Liver (tissue), 8 donors: ENCODE measurements at regions not wholly inside any gene's neighbourhood (a gene's known extent, or its start where the extent isn't known, plus 50 kb on each side); places are given as distances from the start of the nearest gene placed in this dataset.
A peak's percentile ranks its signal among the peaks of the same experiment; 100 is the strongest.

ENCODE experiments used
- DNase-seq: peaks from one replicate; pipeline ENCODE4 v3.0.0-alpha.2; 2017; ENCODE audit warnings: low spot score
- H3K27ac ChIP-seq, 2 donors: one replicate each; pipeline ENCODE4 v1.7.0; 2013; ENCODE audit warnings: inconsistent platforms in 2 of 2, low read length in 2 of 2, control low read depth in 1 of 2, low read depth in 1 of 2, mild to moderate bottlenecking in 1 of 2
- H3K27me3 ChIP-seq, 4 donors: one replicate each; pipeline versions ENCODE4 v1.6.1 to v1.7.0; 2013; ENCODE audit warnings: low read length in 3 of 4, inconsistent platforms in 1 of 4, mild to moderate bottlenecking in 1 of 4, moderate library complexity in 1 of 4; ENCODE audit not compliant: control insufficient read depth in 4 of 4, insufficient read depth in 4 of 4
- H3K36me3 ChIP-seq, 4 donors: one replicate each; pipeline versions ENCODE4 v1.6.1 to v1.7.0; 2013; ENCODE audit warnings: low read length in 3 of 4, mild to moderate bottlenecking in 3 of 4, low read depth in 1 of 4, moderate library complexity in 1 of 4; ENCODE audit not compliant: control insufficient read depth in 4 of 4, insufficient read depth in 3 of 4
- H3K4me1 ChIP-seq, 4 donors: one replicate each; pipeline versions ENCODE4 v1.6.1 to v1.7.0; 2013; ENCODE audit warnings: low read length in 3 of 4, mild to moderate bottlenecking in 3 of 4, moderate library complexity in 1 of 4; ENCODE audit not compliant: control insufficient read depth in 4 of 4, insufficient read depth in 4 of 4
- H3K4me3 ChIP-seq, 3 donors: one replicate each; pipeline versions ENCODE4 v1.6.1 to v1.7.0; 2013; ENCODE audit warnings: low read length in 3 of 3, control low read depth in 1 of 3, low read depth in 1 of 3, mild to moderate bottlenecking in 1 of 3
- H3K9ac ChIP-seq, 2 donors: one replicate each; pipeline ENCODE4 v1.7.0; 2013; ENCODE audit warnings: low read length in 2 of 2, mild to moderate bottlenecking in 2 of 2, moderate library complexity in 2 of 2, control low read depth in 1 of 2, low read depth in 1 of 2
- H3K9me3 ChIP-seq, 4 donors: one replicate each; pipeline versions ENCODE4 v1.6.1 to v1.7.0; 2013; ENCODE audit warnings: low read length in 3 of 4; ENCODE audit not compliant: control insufficient read depth in 4 of 4
- CTCF ChIP-seq: fragments of 150-350 bp; IDR thresholded peaks from 2 replicates; pipeline ENCODE4 v1.5.1; 2017; ENCODE audit warnings: improper control_type of control experiment, low read depth, low read length; ENCODE audit not compliant: missing input control
- EGR1 ChIP-seq, 2 donors: IDR thresholded peaks; 2 replicates each; pipeline ENCODE4 v1.6.1; 2016 to 2018; ENCODE audit warnings: antibody characterized with exemption in 2 of 2, low read depth in 2 of 2
- FOXA1 ChIP-seq: IDR thresholded peaks from 2 replicates; pipeline ENCODE4 v1.6.1; 2016; ENCODE audit warnings: antibody characterized with exemption
- FOXA2 ChIP-seq: IDR thresholded peaks from 2 replicates; pipeline ENCODE4 v1.6.1; 2016; ENCODE audit warnings: antibody characterized with exemption
- GABPA ChIP-seq, 2 donors: IDR thresholded peaks in 1 of 2; conservative IDR thresholded peaks in 1 of 2; 2 replicates each; pipeline ENCODE4 v1.6.1; 2016; ENCODE audit warnings: antibody characterized with exemption in 2 of 2, mild to moderate bottlenecking in 1 of 2, moderate library complexity in 1 of 2
- HNF4G ChIP-seq: IDR thresholded peaks from 2 replicates; pipeline ENCODE4 v1.6.1; 2016; ENCODE audit warnings: antibody characterized with exemption
- JUND ChIP-seq, 2 donors: IDR thresholded peaks; 2 replicates each; pipeline ENCODE4 v1.6.1; 2016; ENCODE audit warnings: antibody characterized with exemption in 2 of 2
- MAX ChIP-seq: IDR thresholded peaks from 2 replicates; pipeline ENCODE4 v1.6.1; 2016; ENCODE audit warnings: antibody characterized with exemption
- NR2F2 ChIP-seq: IDR thresholded peaks from 2 replicates; pipeline ENCODE4 v1.6.1; 2016; ENCODE audit warnings: antibody characterized with exemption
- RAD21 ChIP-seq, 2 donors: IDR thresholded peaks; 2 replicates each; pipeline ENCODE4 v1.6.1; 2016; ENCODE audit warnings: antibody characterized with exemption in 2 of 2, mild to moderate bottlenecking in 2 of 2
- RXRA ChIP-seq, 2 donors: IDR thresholded peaks; 2 replicates each; pipeline ENCODE4 v1.6.1; 2017 to 2018; ENCODE audit warnings: antibody characterized with exemption in 2 of 2, mild to moderate bottlenecking in 1 of 2
- SP1 ChIP-seq: IDR thresholded peaks from 2 replicates; pipeline ENCODE4 v1.6.1; 2018; ENCODE audit warnings: antibody characterized with exemption, mild to moderate bottlenecking
- TAF1 ChIP-seq: conservative IDR thresholded peaks from 2 replicates; pipeline ENCODE4 v1.6.1; 2016; ENCODE audit warnings: antibody characterized with exemption, mild to moderate bottlenecking
- YY1 ChIP-seq: IDR thresholded peaks from 2 replicates; pipeline ENCODE4 v1.6.1; 2016; ENCODE audit warnings: antibody characterized with exemption, mild to moderate bottlenecking
- ZBTB33 ChIP-seq: IDR thresholded peaks from 2 replicates; pipeline ENCODE4 v1.6.1; 2016; ENCODE audit warnings: antibody characterized with exemption
- WGBS: extraction: QIAGEN DNeasy Blood & Tissue Kit; methylation state at CpG from one replicate; pipeline ENCODE4 v1.1.7; 2013; 5-methylcytosine and 5-hydroxymethylcytosine counted together
- donor health status: healthy.
- donor health status: healthy.
- donor health status: healthy.
- donor health status: healthy.
- donor health status: healthy.

- TF ChIP-seq CTCF (no peak), NR2F2 (no peak), FOXA1 (no peak), TAF1 (no peak), SP1 (no peak), EGR1 (IDR thresholded peaks at IDR 0.05; ENCODE audit: low read depth in 2 of 2) (no peak)
Measured at GRCh38 chr21:20030390-20030789, 967.8 kb upstream of the NCAM2 start (continued).

- Histone ChIP-seq H3K27me3 (no peaks in the 10 kb centered on the region), H3K9ac (no peak overlapping the region), H3K27ac (no peak overlapping the region), H3K4me3 (no peak overlapping the region), H3K36me3 (no peaks in the 10 kb centered on the region), H3K4me1 (no peaks in the 10 kb centered on the region), H3K9me3 (no peaks in the 10 kb centered on the region)
- no peak for DNase-seq
- no peak for TF ChIP-seq YY1
- TF ChIP-seq CTCF: no peak
- TF ChIP-seq HNF4G: no peak
- TF ChIP-seq ZBTB33: no peak
- TF ChIP-seq FOXA2: no peak
- TF ChIP-seq FOXA1: no peak
- no peak for TF ChIP-seq RXRA (IDR thresholded peaks at IDR 0.05)
- TF ChIP-seq RAD21 (IDR thresholded peaks at IDR 0.05): no peak
- TF ChIP-seq NR2F2: no peak
- no peak for TF ChIP-seq TAF1
- no peak for TF ChIP-seq GABPA (IDR thresholded peaks at IDR 0.05 in 1 of 2, conservative IDR thresholded peaks at IDR 0.05 in 1 of 2)
- TF ChIP-seq EGR1 (IDR thresholded peaks at IDR 0.05; ENCODE audit: low read depth in 2 of 2): no peak
- TF ChIP-seq JUND (IDR thresholded peaks at IDR 0.05): no peak
- TF ChIP-seq MAX: no peak
- 62% methylated on average over 4 of the region's 4 CpGs for WGBS
Measured at GRCh38 chr21:20031807-20032206, 966.4 kb upstream of the NCAM2 start.

- H3K9me3 ChIP-seq: no peaks in the 10 kb centered on the region
- H3K27me3 ChIP-seq: no peaks in the 10 kb centered on the region
- H3K4me1 ChIP-seq: no peaks in the 10 kb centered on the region
- H3K4me3 ChIP-seq: no peak overlapping the region
- no peak overlapping the region for H3K9ac ChIP-seq
- 81% methylated on average over 2 of the region's 2 CpGs for WGBS
- no peaks in the 10 kb centered on the region for H3K36me3 ChIP-seq
- no peak for DNase-seq
- TF ChIP-seq MAX (no peak), RAD21 (IDR thresholded peaks at IDR 0.05) (peak; percentile 30 to 45)
- no peak overlapping the region for H3K27ac ChIP-seq
Measured at GRCh38 chr21:20040768-20041167, 957.4 kb upstream of the NCAM2 start.
